CD1c-positive myeloid dendritic cell (primary cell): ENCODE measurements at regions not wholly inside any gene's neighbourhood (a gene's known extent, or its start where the extent isn't known, plus 50 kb on each side); places are given as distances from the start of the nearest gene placed in this dataset.
"Not testable (repeated sequence)": the region's sequence is repeated elsewhere in the genome, so short reads cannot be mapped to it uniquely, and the experiment has no call there.

Experiments
- DNase-seq: peaks from one replicate; pipeline ENCODE4 v3.0.0-alpha.2; 2016; ENCODE audit errors: extremely low spot score

GRCh38 chr19:28540385-28540784, 672.6 kb downstream of the UQCRFS1 start:
- not testable (repeated sequence) for DNase-seq

DNA sequence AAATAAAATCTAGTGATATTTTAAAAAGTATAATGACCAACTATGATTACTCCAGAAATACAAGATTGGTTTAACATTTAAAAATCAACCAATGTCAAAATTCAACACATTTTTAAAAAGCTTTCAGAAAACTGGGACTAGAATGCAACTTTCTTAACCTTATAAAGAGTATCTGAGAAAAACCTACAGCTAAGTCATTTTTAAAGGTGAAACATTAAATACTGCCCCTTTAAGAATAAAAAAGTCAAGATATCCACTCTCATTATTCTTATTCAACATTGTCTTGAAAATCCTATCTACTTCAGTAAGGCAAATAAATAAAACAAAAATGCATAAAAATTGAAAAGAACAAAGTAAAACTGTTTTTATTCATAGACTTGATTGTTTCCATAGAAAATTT, 673.2 kb downstream of the UQCRFS1 start:
- DNase-seq, result no peak

- not testable (repeated sequence) for DNase-seq
These were observed 674.4 kb downstream of the UQCRFS1 start for GRCh38 chr19:28538579-28538978.

DNA sequence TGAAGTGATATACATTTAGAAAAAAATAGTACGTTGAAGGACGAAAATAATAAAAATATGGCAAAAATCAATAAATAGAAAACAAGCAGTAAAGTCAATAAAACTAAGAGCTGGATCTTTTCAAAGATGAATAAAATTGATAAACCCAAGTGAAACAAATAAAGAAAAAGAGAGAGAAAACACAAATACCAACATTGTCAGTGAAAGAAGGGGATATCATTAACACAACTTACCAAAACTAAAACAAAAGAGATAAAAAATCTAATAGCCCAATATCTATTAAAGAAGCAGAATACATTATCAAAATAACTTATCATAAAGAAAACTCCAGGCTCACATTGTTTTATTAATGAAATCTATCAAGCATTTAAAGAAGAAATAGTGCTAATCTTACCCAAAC, 675.1 kb downstream of the UQCRFS1 start:
- no peak for DNase-seq

DNA sequence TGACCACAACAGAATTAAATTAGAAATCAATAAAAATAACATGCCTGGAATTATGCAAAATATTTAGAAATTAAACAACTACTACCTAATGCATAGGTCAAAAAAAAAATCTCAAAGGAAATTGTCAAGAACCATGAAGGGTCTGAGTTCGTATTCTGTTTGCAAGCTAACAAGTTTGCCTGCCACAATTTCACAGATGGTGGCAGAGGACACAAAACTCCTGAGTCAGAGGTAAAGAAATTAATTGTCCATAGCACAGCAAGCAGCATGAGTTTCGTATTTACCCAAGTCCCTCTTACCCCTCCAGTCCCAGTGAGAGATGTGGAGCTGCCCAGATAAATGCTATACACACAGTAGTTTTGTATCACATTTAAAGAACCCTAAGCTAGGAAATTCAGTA, 675.9 kb downstream of the UQCRFS1 start:
- DNase-seq, result no peak

DNA sequence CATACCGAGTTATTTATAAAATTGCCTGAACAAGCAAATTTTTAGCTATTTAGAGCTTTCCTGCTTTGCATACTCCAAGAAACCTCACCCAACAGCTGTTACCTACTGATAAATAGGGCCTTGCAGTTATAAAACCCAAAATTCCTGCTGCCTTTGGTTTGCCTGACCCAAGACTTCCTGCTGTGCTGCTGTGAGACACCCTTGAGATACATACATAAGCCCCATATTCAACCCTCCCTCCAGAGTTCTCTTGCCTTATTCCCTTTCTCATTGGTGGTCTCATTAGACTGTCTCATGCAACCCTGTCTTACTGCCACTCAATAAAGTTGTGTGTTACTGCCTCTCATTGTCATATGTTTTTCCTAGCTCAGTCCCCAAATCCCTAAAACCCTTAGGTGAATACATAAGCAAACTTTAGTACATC, 677.6 kb downstream of the UQCRFS1 start:
- DNase-seq, result no peak

DNA sequence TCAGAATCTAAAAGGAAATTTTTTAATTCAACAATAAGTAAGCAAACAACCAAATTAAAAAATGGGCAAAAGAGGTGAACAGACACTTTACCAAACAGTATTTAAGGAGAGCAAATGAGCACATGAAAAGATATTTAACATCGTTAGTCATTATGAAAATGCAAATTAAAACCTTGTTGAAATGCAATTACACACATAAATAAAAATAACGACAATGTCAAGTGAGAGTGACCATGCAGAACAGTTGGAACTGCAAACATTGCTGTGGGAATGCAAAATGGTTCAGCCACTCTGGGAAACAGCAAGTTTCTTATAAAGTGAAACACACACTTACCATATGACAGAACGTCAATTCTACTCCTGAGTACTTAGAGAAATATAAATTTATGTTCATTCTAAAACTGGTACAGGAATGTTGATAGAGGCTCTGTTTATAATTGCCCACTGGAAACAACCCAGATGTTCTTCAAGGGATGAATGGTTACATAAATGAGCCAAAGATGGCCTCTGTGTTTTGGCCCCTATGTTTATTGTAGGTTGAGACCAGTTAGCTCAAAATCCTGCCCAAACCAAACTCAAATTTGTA, 678.1 kb downstream of the UQCRFS1 start:
- DNase-seq, result no peak

DNA sequence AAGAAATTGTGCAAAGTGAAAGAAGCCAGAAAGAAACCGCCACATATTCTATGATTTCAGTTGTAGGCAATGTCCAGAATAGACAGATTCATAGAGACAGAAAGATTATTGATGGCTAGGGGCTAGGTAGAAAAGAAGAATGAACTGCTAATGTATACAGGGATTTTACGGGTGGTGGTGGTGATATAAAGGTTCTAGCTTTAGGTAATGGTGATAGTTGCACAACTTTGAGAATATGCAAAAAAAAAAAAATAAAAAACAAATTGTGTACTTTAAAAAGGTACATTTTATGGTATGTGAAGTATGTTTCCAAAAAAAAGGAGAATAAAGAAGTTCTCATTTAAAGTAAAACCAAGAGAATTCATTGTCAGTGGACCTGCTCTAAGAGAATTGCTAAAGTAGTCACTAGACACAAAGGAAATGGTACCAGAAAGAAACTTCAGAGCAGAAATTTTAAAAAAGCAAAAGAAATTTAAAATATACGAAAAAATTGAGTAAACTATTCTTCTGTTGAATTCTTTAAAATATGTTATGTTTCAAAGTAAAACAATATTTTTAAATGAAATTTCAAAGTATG, 680.1 kb downstream of the UQCRFS1 start:
- DNase-seq, result no peak

- no peak for DNase-seq
These were observed 681.0 kb downstream of the UQCRFS1 start for GRCh38 chr19:28531979-28532378.

DNA sequence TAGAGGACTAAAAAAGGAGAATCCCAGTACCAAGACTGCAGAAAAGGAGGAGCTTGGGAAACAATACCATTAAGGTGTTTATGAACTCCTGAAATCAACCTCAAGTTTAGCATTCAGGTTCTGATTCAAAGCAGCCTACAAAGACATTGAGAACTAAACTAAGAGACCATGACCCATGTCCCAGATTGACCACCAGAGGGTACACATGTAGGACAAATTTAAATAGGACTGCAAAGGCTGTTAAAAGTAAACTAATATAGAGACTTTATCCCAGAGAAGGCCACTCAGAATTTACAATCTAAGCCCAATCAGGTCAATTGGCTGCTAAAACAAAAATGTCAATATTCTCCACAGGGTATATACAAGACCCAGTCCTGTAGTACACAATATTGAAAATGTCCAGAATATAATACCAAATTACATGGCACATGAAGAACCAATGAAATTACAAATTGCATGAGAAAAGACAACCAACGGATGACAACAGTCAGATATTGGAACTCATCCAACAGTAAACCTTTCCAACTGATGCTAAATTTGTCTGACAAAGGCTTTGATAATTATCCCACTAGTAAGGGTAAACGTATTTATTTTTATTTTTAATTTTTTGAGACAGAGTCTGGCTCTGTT, 682.4 kb downstream of the UQCRFS1 start:
- no peak for DNase-seq

GRCh38 chr19:28526038-28526437, 686.9 kb downstream of the UQCRFS1 start:
- DNase-seq, result no peak

DNA sequence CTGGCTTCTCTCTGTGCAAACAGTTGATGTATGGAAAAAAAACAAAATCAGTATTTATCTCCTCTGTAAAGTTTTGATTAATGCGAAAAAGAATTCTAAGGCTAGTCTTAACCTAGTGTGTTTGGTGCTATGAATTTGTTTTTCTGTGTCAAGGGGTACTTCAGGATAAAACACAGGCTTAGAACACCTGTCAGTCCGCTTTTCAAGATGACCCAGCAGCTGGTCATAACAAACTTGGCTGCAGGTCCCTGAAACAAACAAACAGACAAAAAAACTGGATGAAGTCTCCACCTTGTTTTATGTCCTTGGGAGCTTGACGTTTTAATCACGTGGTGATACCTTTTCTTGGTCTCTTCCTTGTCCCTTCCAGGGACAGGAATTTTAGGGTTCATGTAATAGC, 689.3 kb downstream of the UQCRFS1 start:
- DNase-seq, result no peak

DNA sequence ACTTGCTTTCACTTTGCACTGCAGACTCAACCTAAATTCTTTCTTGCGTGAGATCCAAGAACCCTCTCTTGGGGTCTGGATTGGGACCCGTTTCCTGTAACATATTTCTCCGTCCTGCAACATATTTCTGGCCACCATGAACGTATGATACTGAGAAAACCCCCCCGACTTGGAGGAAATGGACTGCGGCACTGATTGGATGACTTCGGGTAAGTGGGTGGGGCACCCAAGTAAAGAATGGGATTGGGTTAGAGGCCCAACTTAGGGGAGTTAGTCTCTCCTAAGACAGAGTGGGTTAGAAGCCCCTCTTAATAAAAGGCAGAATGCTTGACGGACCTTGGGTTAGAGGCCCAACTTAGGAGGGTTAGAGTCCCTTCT, 690.4 kb downstream of the UQCRFS1 start:
- DNase-seq, result no peak

- no peak for DNase-seq
These were observed 691.1 kb downstream of the UQCRFS1 start for GRCh38 chr19:28521614-28522544.

DNA sequence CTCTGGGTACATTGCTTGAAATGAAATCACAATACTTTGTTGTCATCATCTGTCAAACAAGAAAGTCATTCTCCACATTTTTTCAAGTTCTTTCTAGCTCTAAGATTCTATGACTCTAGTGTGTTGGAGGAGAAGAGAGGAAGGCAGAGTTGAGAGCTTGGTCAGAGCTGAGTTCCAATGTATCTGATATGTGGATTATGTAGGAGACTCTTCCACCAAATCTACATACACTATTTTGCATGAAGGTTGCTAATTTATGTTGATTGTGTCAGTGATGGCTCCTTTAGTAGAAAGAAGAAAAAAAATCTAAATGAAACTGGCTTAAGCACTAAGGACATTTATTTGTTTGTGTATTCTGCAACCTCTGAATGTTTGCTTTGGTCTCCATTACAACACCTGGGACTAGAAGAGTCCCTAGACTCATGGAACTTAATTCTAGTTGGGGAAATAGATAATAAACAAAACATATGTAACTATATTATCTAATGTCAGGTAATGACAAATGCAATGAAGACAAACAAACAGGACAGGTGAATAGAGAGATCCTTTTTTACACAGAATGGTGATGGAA, 691.9 kb downstream of the UQCRFS1 start:
- DNase-seq, result no peak

- DNase-seq, result no peak
These were observed 692.7 kb downstream of the UQCRFS1 start for GRCh38 chr19:28519952-28520861.

GRCh38 chr19:28519218-28519779, 693.7 kb downstream of the UQCRFS1 start:
- DNase-seq, result peak; percentile 16

DNA sequence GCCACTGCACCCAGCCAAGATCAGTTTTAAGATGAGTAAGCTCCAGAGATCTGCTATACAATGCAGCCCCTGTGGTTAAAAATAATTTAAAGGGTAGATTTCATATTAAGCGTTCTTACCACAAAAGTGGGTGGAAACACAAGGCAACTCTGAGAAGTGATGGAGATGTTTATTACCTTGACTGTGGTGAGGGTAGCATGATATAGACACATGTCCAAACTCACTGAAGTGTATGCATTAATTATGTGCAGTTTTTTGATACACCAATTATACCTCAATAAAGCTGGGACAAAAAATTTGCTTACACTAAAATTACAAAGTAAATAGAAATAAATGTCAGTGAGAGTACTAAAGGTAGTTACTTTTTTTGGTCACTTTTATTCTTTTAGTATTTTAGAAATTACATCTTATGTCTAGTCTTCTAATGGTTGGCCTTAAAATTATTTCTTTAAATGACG, 696.5 kb downstream of the UQCRFS1 start:
- DNase-seq, result no peak

DNA sequence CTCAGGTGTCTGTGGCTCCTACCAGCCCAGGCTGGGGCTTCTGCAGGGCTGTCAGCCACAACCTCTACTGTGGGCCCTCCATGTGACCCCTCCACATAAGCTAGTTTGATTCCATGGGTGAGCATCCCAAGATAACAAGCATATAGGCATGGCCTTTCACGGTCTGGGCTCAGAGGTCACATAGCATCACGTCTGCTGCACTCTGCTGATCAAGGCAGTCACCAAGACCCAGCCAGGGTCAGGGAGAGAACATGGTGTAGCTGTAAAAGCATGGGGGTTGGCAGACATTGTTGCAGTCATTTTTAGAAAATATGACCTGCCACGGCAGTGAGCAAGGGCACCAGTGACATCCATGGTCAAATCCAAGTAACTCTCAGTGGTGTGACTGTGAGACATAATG, 698.8 kb downstream of the UQCRFS1 start:
- DNase-seq, result no peak

- DNase-seq, result no peak
These were observed 701.3 kb downstream of the UQCRFS1 start for GRCh38 chr19:28511655-28512054.
